Naive thymus-derived CD4-positive, alpha-beta T cell (primary cell): ENCODE measurements at regions not wholly inside any gene's neighbourhood (a gene's known extent, or its start where the extent isn't known, plus 50 kb on each side); places are given as distances from the start of the nearest gene placed in this dataset.
A peak's percentile ranks its signal among the peaks of the same experiment; 100 is the strongest.

Experiments
- ATAC-seq: fragments of 150-1000 bp; cut with Tn5 transposase; 2 replicates; pipeline ENCODE4 v1.10.0; 2021; ENCODE audit warnings: mild to moderate bottlenecking, moderate library complexity
- CTCF ChIA-PET: fragments of 350-600 bp; sonication (Branson Sonifier 250); formaldehyde crosslinking; loops from one replicate; lab custom pipeline; 2021; ENCODE audit warnings: antibody characterized with exemption; lab: Charles Lee
- POLR2A ChIA-PET: fragments of 350-600 bp; sonication (Branson Sonifier 250); formaldehyde crosslinking; loops from one replicate; lab custom pipeline; 2021; ENCODE audit warnings: antibody characterized with exemption, inconsistent platforms; lab: Charles Lee
- DNase-seq, 9 donors: peaks; one replicate each; pipeline versions ENCODE4 v3.0.0 to v3.0.0-alpha.2; 2020 to 2022; ENCODE audit warnings: mixed read lengths in 1 of 9
- H3K27ac ChIP-seq: one replicate; pipeline ENCODE4 v1.7.0; 2013; ENCODE audit warnings: mild to moderate bottlenecking, low read depth, low read length, moderate library complexity
- H3K27me3 ChIP-seq, 2 donors: one replicate each; pipeline ENCODE4 v1.7.0; 2013; ENCODE audit warnings: low read length in 2 of 2, mild to moderate bottlenecking in 2 of 2, moderate library complexity in 2 of 2; ENCODE audit not compliant: control insufficient read depth in 2 of 2, insufficient read depth in 2 of 2
- H3K36me3 ChIP-seq, 3 experiments: 1 replicate in 2 of 3; 2 replicates in 1 of 3; pipeline ENCODE4 v1.7.0; 2013; ENCODE audit warnings: low read length in 3 of 3, mild to moderate bottlenecking in 3 of 3, moderate library complexity in 1 of 3; ENCODE audit not compliant: insufficient read depth in 3 of 3, control insufficient read depth in 2 of 3
- H3K4me1 ChIP-seq, 2 donors: one replicate each; pipeline ENCODE4 v1.7.0; 2013; ENCODE audit warnings: low read length in 2 of 2, mild to moderate bottlenecking in 2 of 2, moderate library complexity in 1 of 2; ENCODE audit not compliant: control insufficient read depth in 2 of 2, insufficient read depth in 2 of 2
- H3K4me3 ChIP-seq: 2 replicates; pipeline ENCODE4 v1.7.0; 2013; ENCODE audit warnings: mild to moderate bottlenecking, low read length
- H3K9me3 ChIP-seq, 3 experiments: 1 replicate in 2 of 3; 2 replicates in 1 of 3; pipeline ENCODE4 v1.7.0; 2013; ENCODE audit warnings: low read length in 3 of 3; ENCODE audit not compliant: control insufficient read depth in 2 of 3
- H3K27ac Mint-ChIP-seq, 9 donors: one replicate each; pipeline ENCODE4 v1.8.0; 2020 to 2022; ENCODE audit warnings: mixed read lengths in 9 of 9, mild to moderate bottlenecking in 8 of 9, moderate library complexity in 5 of 9, inconsistent platforms in 2 of 9
- H3K27me3 Mint-ChIP-seq, 5 donors: one replicate each; pipeline ENCODE4 v1.8.0; 2021 to 2022; ENCODE audit warnings: mixed read lengths in 5 of 5, mild to moderate bottlenecking in 1 of 5
- H3K36me3 Mint-ChIP-seq, 5 donors: one replicate each; pipeline ENCODE4 v1.8.0; 2020 to 2022; ENCODE audit warnings: mixed read lengths in 5 of 5, mild to moderate bottlenecking in 3 of 5, inconsistent platforms in 1 of 5
- H3K4me1 Mint-ChIP-seq, 7 donors: one replicate each; pipeline ENCODE4 v1.8.0; 2020 to 2022; ENCODE audit warnings: mixed read lengths in 7 of 7, mild to moderate bottlenecking in 3 of 7, inconsistent platforms in 1 of 7
- H3K4me3 Mint-ChIP-seq, 10 donors: one replicate each; pipeline ENCODE4 v1.8.0; 2020 to 2022; ENCODE audit warnings: mild to moderate bottlenecking in 10 of 10, mixed read lengths in 10 of 10, moderate library complexity in 6 of 10, inconsistent platforms in 2 of 10
- H3K9me3 Mint-ChIP-seq, 11 donors: one replicate each; pipeline ENCODE4 v1.8.0; 2020 to 2022; ENCODE audit warnings: mixed read lengths in 11 of 11, mild to moderate bottlenecking in 4 of 11, inconsistent platforms in 1 of 11, moderate library complexity in 1 of 11
- intact Hi-C, 2 donors: fragments of 100-400 bp; cut with micrococcal nuclease; formaldehyde crosslinking; loops; one replicate each; pipeline ENCODE4 v1.15.1; 2023

GRCh38 chr7:125468855-125469174 is 539.2 kb upstream of the POT1 start:
- ChIA-PET POLR2A (no interaction called here), CTCF (no interaction called here)
- Mint-ChIP-seq H3K4me3 (no peak overlapping the region), H3K27ac (no peak overlapping the region), H3K9me3 (peaks cover 0 to 9% (median 1%) of the 10 kb centered on the region in 11 donors), H3K4me1 (no peaks in the 10 kb centered on the region), H3K36me3 (no peaks in the 10 kb centered on the region), H3K27me3 (no peaks in the 10 kb centered on the region)
- H3K27me3 ChIP-seq, result no peaks in the 10 kb centered on the region
- no peak overlapping the region for H3K4me3 ChIP-seq
- ATAC-seq (no peak), DNase-seq (no peak)
- intact Hi-C loops, result no loop called here
- no peaks in the 10 kb centered on the region for H3K9me3 ChIP-seq
- H3K36me3 ChIP-seq, result no peaks in the 10 kb centered on the region
- H3K27ac ChIP-seq, result no peak overlapping the region
- H3K4me1 ChIP-seq, result no peaks in the 10 kb centered on the region

GRCh38 chr7:125467996-125468854 is 538.6 kb upstream of the POT1 start:
- no peak overlapping the region for H3K4me3 ChIP-seq
- no peaks in the 10 kb centered on the region for H3K4me1 Mint-ChIP-seq
- no peak overlapping the region for H3K27ac Mint-ChIP-seq
- H3K36me3 Mint-ChIP-seq, result no peaks in the 10 kb centered on the region
- intact Hi-C loops, result no loop called here
- ATAC-seq (peak; percentile 10), DNase-seq (no peak)
- POLR2A ChIA-PET, result no interaction called here
- no peak overlapping the region for H3K27ac ChIP-seq
- no peak overlapping the region for H3K4me3 Mint-ChIP-seq
- H3K27me3 Mint-ChIP-seq, result no peaks in the 10 kb centered on the region
- no peaks in the 10 kb centered on the region for H3K36me3 ChIP-seq
- H3K9me3 Mint-ChIP-seq, result peaks cover 0 to 9% (median 1%) of the 10 kb centered on the region in 11 donors
- CTCF ChIA-PET, result no interaction called here
- H3K4me1 ChIP-seq, result no peaks in the 10 kb centered on the region
- no peaks in the 10 kb centered on the region for H3K27me3 ChIP-seq
- H3K9me3 ChIP-seq, result no peaks in the 10 kb centered on the region

- Mint-ChIP-seq H3K36me3 (no peaks in the 10 kb centered on the region), H3K9me3 (peaks cover 0 to 7% (median 4%) of the 10 kb centered on the region in 11 donors), H3K4me3 (no peak overlapping the region), H3K27ac (no peak overlapping the region), H3K4me1 (no peaks in the 10 kb centered on the region), H3K27me3 (no peaks in the 10 kb centered on the region)
- ChIA-PET POLR2A (no interaction called here), CTCF (no interaction called here)
- no peaks in the 10 kb centered on the region for H3K27me3 ChIP-seq
- H3K36me3 ChIP-seq, result no peaks in the 10 kb centered on the region
- no peak for DNase-seq
- intact Hi-C loops, result no loop called here
- H3K4me3 ChIP-seq, result no peak overlapping the region
- H3K9me3 ChIP-seq, result no peaks in the 10 kb centered on the region
- H3K4me1 ChIP-seq, result no peaks in the 10 kb centered on the region
- H3K27ac ChIP-seq, result no peak overlapping the region
- no peak for ATAC-seq
These were observed 535.9 kb upstream of the POT1 start for GRCh38 chr7:125465527-125465926.

- Mint-ChIP-seq H3K27ac (no peak overlapping the region), H3K36me3 (peaks cover 0 to 4% (median 0%) of the 10 kb centered on the region in 5 donors), H3K4me1 (no peaks in the 10 kb centered on the region), H3K4me3 (no peak overlapping the region), H3K9me3 (peaks cover 4 to 28% (median 11%) of the 10 kb centered on the region in 11 donors), H3K27me3 (no peaks in the 10 kb centered on the region)
- no peaks in the 10 kb centered on the region for H3K27me3 ChIP-seq
- ChIA-PET CTCF (no interaction called here), POLR2A (no interaction called here)
- peaks cover 0 to 8% (median 0%) of the 10 kb centered on the region in 3 experiments for H3K9me3 ChIP-seq
- H3K36me3 ChIP-seq, result no peaks in the 10 kb centered on the region
- ATAC-seq, result no peak
- intact Hi-C loops, result no loop called here
- no peaks in the 10 kb centered on the region for H3K4me1 ChIP-seq
- H3K4me3 ChIP-seq, result no peak overlapping the region
- no peak overlapping the region for H3K27ac ChIP-seq
- no peak for DNase-seq
These were observed 533.0 kb upstream of the POT1 start for GRCh38 chr7:125462615-125463014.

- Histone ChIP-seq H3K36me3 (no peaks in the 10 kb centered on the region), H3K27ac (no peak overlapping the region), H3K9me3 (peaks cover 0 to 8% (median 0%) of the 10 kb centered on the region in 3 experiments), H3K4me3 (no peak overlapping the region), H3K27me3 (no peaks in the 10 kb centered on the region), H3K4me1 (no peaks in the 10 kb centered on the region)
- H3K27ac Mint-ChIP-seq, result no peak overlapping the region
- ChIA-PET CTCF (no interaction called here), POLR2A (no interaction called here)
- H3K9me3 Mint-ChIP-seq, result peaks cover 3 to 43% (median 16%) of the 10 kb centered on the region in 11 donors
- intact Hi-C loops, result no loop called here
- no peaks in the 10 kb centered on the region for H3K4me1 Mint-ChIP-seq
- H3K36me3 Mint-ChIP-seq, result peaks cover 0 to 4% (median 0%) of the 10 kb centered on the region in 5 donors
- no peak for DNase-seq
- no peak overlapping the region for H3K4me3 Mint-ChIP-seq
- H3K27me3 Mint-ChIP-seq, result no peaks in the 10 kb centered on the region
- ATAC-seq, result no peak
These were observed 529.4 kb upstream of the POT1 start for GRCh38 chr7:125459038-125459437.

GRCh38 chr7:125450749-125451148 is 521.1 kb upstream of the POT1 start:
- ChIA-PET CTCF (no interaction called here), POLR2A (no interaction called here)
- Histone ChIP-seq H3K27me3 (no peaks in the 10 kb centered on the region), H3K4me1 (no peaks in the 10 kb centered on the region), H3K36me3 (no peaks in the 10 kb centered on the region), H3K9me3 (no peaks in the 10 kb centered on the region), H3K4me3 (no peak overlapping the region), H3K27ac (no peak overlapping the region)
- Mint-ChIP-seq H3K27me3 (no peaks in the 10 kb centered on the region), H3K9me3 (peaks cover 0 to 8% (median 1%) of the 10 kb centered on the region in 11 donors), H3K27ac (no peak overlapping the region), H3K4me3 (no peak overlapping the region), H3K36me3 (no peaks in the 10 kb centered on the region), H3K4me1 (no peaks in the 10 kb centered on the region)
- DNase-seq (no peak), ATAC-seq (no peak)
- intact Hi-C loops, result no loop called here

- H3K27ac ChIP-seq, result no peak overlapping the region
- Mint-ChIP-seq H3K4me1 (no peaks in the 10 kb centered on the region), H3K27me3 (no peaks in the 10 kb centered on the region), H3K4me3 (no peak overlapping the region), H3K9me3 (peaks cover 0 to 12% (median 3%) of the 10 kb centered on the region in 11 donors), H3K27ac (no peak overlapping the region), H3K36me3 (no peaks in the 10 kb centered on the region)
- intact Hi-C loops, result loop anchor here in 1 of 2 donors (5.0 kb wide), 1 partner anchor 49 kb away; no protein-coding TSS in a partner anchor
- POLR2A ChIA-PET, result no interaction called here
- DNase-seq (no peak), ATAC-seq (no peak)
- no peak overlapping the region for H3K4me3 ChIP-seq
- no peaks in the 10 kb centered on the region for H3K27me3 ChIP-seq
- no peaks in the 10 kb centered on the region for H3K4me1 ChIP-seq
- H3K36me3 ChIP-seq, result no peaks in the 10 kb centered on the region
- CTCF ChIA-PET, result no interaction called here
- H3K9me3 ChIP-seq, result no peaks in the 10 kb centered on the region
These were observed 516.2 kb upstream of the POT1 start for GRCh38 chr7:125445836-125446235.
